Stimulated activated memory B cell treated with anti-CD40 and anti-IgM and Interleukin-4, amounts not matched to agents 10 μg/mL and 1 μg/mL and 100 μg/mL, for 72 hours (primary cell): ENCODE measurements at regions not wholly inside any gene's neighbourhood (a gene's known extent, or its start where the extent isn't known, plus 50 kb on each side); places are given as distances from the start of the nearest gene placed in this dataset.

Experiments
- ATAC-seq: fragments of 150-1000 bp; cut with Tn5 transposase; 2 replicates; pipeline ENCODE4 v1.10.0; 2021
- H3K27ac Mint-ChIP-seq: one replicate; pipeline ENCODE4 v1.8.0; 2022; ENCODE audit warnings: mild to moderate bottlenecking, mixed read lengths
- H3K27me3 Mint-ChIP-seq: one replicate; pipeline ENCODE4 v1.8.0; 2022; ENCODE audit warnings: mixed read lengths
- H3K36me3 Mint-ChIP-seq: one replicate; pipeline ENCODE4 v1.8.0; 2022; ENCODE audit warnings: mixed read lengths
- H3K4me1 Mint-ChIP-seq: one replicate; pipeline ENCODE4 v1.8.0; 2022; ENCODE audit warnings: mixed read lengths
- H3K4me3 Mint-ChIP-seq: one replicate; pipeline ENCODE4 v1.8.0; 2022; ENCODE audit warnings: mild to moderate bottlenecking, moderate library complexity, mixed read lengths
- H3K9me3 Mint-ChIP-seq: one replicate; pipeline ENCODE4 v1.8.0; 2022; ENCODE audit warnings: mixed read lengths

- ATAC-seq = no peak
Measured at GRCh38 chr20:11315525-11315924, 602.2 kb upstream of the BTBD3 start.

GRCh38 chr20:11316244-11316643, 601.4 kb upstream of the BTBD3 start:
- Mint-ChIP-seq H3K36me3 (no peaks in the 10 kb centered on the region), H3K4me1 (no peaks in the 10 kb centered on the region), H3K27me3 (no peaks in the 10 kb centered on the region), H3K4me3 (no peak overlapping the region), H3K27ac (no peak overlapping the region), H3K9me3 (peaks cover 6% of the 10 kb centered on the region)
- ATAC-seq = no peak

More at GRCh38 chr20:11315525-11315924, 602.2 kb upstream of the BTBD3 start:
- Mint-ChIP-seq H3K9me3 (peaks cover 6% of the 10 kb centered on the region), H3K27me3 (no peaks in the 10 kb centered on the region), H3K36me3 (no peaks in the 10 kb centered on the region), H3K4me1 (no peaks in the 10 kb centered on the region), H3K4me3 (no peak overlapping the region), H3K27ac (no peak overlapping the region)

- no peak overlapping the region for H3K27ac Mint-ChIP-seq
- H3K36me3 Mint-ChIP-seq = no peaks in the 10 kb centered on the region
- H3K27me3 Mint-ChIP-seq = no peaks in the 10 kb centered on the region
- no peak overlapping the region for H3K4me3 Mint-ChIP-seq
- no peak for ATAC-seq
- H3K9me3 Mint-ChIP-seq = peaks cover 7% of the 10 kb centered on the region
- H3K4me1 Mint-ChIP-seq = no peaks in the 10 kb centered on the region
Measured at GRCh38 chr20:11320033-11320432, 597.7 kb upstream of the BTBD3 start.

GRCh38 chr20:11323816-11324215, 593.9 kb upstream of the BTBD3 start:
- Mint-ChIP-seq H3K27ac (no peak overlapping the region), H3K4me1 (no peaks in the 10 kb centered on the region), H3K9me3 (peaks cover 13% of the 10 kb centered on the region), H3K4me3 (no peak overlapping the region), H3K36me3 (no peaks in the 10 kb centered on the region), H3K27me3 (no peaks in the 10 kb centered on the region)
- ATAC-seq = no peak

GRCh38 chr20:11324990-11325389, 592.7 kb upstream of the BTBD3 start:
- Mint-ChIP-seq H3K36me3 (no peaks in the 10 kb centered on the region), H3K27me3 (no peaks in the 10 kb centered on the region), H3K4me1 (no peaks in the 10 kb centered on the region), H3K4me3 (no peak overlapping the region), H3K27ac (no peak overlapping the region), H3K9me3 (peaks cover 13% of the 10 kb centered on the region)
- ATAC-seq = no peak

- H3K27ac Mint-ChIP-seq = no peak overlapping the region
- H3K9me3 Mint-ChIP-seq = peaks cover 18% of the 10 kb centered on the region
- H3K4me3 Mint-ChIP-seq = no peak overlapping the region
- H3K27me3 Mint-ChIP-seq = no peaks in the 10 kb centered on the region
- H3K4me1 Mint-ChIP-seq = no peaks in the 10 kb centered on the region
- ATAC-seq = no peak
- no peaks in the 10 kb centered on the region for H3K36me3 Mint-ChIP-seq
Measured at GRCh38 chr20:11328839-11329238, 588.9 kb upstream of the BTBD3 start.

- ATAC-seq = no peak
- no peaks in the 10 kb centered on the region for H3K36me3 Mint-ChIP-seq
- no peak overlapping the region for H3K27ac Mint-ChIP-seq
- no peaks in the 10 kb centered on the region for H3K27me3 Mint-ChIP-seq
- H3K4me3 Mint-ChIP-seq = no peak overlapping the region
- peaks cover 18% of the 10 kb centered on the region for H3K9me3 Mint-ChIP-seq
- H3K4me1 Mint-ChIP-seq = no peaks in the 10 kb centered on the region
Measured at GRCh38 chr20:11329271-11329670, 588.4 kb upstream of the BTBD3 start.

- no peak for ATAC-seq
- Mint-ChIP-seq H3K9me3 (peaks cover 15% of the 10 kb centered on the region), H3K27me3 (no peaks in the 10 kb centered on the region), H3K36me3 (no peaks in the 10 kb centered on the region), H3K27ac (no peak overlapping the region), H3K4me1 (no peaks in the 10 kb centered on the region), H3K4me3 (no peak overlapping the region)
Measured at GRCh38 chr20:11331096-11331495, 586.6 kb upstream of the BTBD3 start.

- no peak for ATAC-seq
- Mint-ChIP-seq H3K4me3 (no peak overlapping the region), H3K27ac (no peak overlapping the region), H3K36me3 (no peaks in the 10 kb centered on the region), H3K9me3 (peaks cover 15% of the 10 kb centered on the region), H3K4me1 (no peaks in the 10 kb centered on the region), H3K27me3 (no peaks in the 10 kb centered on the region)
Measured at GRCh38 chr20:11332381-11332780, 585.3 kb upstream of the BTBD3 start.

GRCh38 chr20:11333634-11334033, 584.1 kb upstream of the BTBD3 start:
- Mint-ChIP-seq H3K36me3 (no peaks in the 10 kb centered on the region), H3K27ac (no peak overlapping the region), H3K4me3 (no peak overlapping the region), H3K4me1 (no peaks in the 10 kb centered on the region), H3K9me3 (peaks cover 11% of the 10 kb centered on the region), H3K27me3 (no peaks in the 10 kb centered on the region)
- ATAC-seq = no peak

GRCh38 chr20:11337361-11338130, 580.1 kb upstream of the BTBD3 start:
- Mint-ChIP-seq H3K27ac (no peak overlapping the region), H3K36me3 (no peaks in the 10 kb centered on the region), H3K4me3 (no peak overlapping the region), H3K27me3 (no peaks in the 10 kb centered on the region), H3K4me1 (no peaks in the 10 kb centered on the region), H3K9me3 (peaks cover 8% of the 10 kb centered on the region)
- ATAC-seq = no peak

- no peak for ATAC-seq
- Mint-ChIP-seq H3K27me3 (no peaks in the 10 kb centered on the region), H3K27ac (no peak overlapping the region), H3K9me3 (peaks cover 8% of the 10 kb centered on the region), H3K36me3 (no peaks in the 10 kb centered on the region), H3K4me3 (no peak overlapping the region), H3K4me1 (no peaks in the 10 kb centered on the region)
Measured at GRCh38 chr20:11338496-11339306, 579.0 kb upstream of the BTBD3 start.

- Mint-ChIP-seq H3K36me3 (no peaks in the 10 kb centered on the region), H3K4me1 (no peaks in the 10 kb centered on the region), H3K4me3 (no peak overlapping the region), H3K27me3 (no peaks in the 10 kb centered on the region), H3K27ac (no peak overlapping the region), H3K9me3 (peaks cover 14% of the 10 kb centered on the region)
- ATAC-seq = no peak
Measured at GRCh38 chr20:11344939-11345338, 572.8 kb upstream of the BTBD3 start.

- Mint-ChIP-seq H3K27ac (no peak overlapping the region), H3K9me3 (peaks cover 13% of the 10 kb centered on the region), H3K4me1 (no peaks in the 10 kb centered on the region), H3K27me3 (no peaks in the 10 kb centered on the region), H3K4me3 (no peak overlapping the region), H3K36me3 (no peaks in the 10 kb centered on the region)
- ATAC-seq = no peak
Measured at GRCh38 chr20:11347738-11348137, 570.0 kb upstream of the BTBD3 start.

- Mint-ChIP-seq H3K27ac (no peak overlapping the region), H3K4me3 (no peak overlapping the region), H3K36me3 (no peaks in the 10 kb centered on the region), H3K9me3 (peaks cover 11% of the 10 kb centered on the region), H3K4me1 (no peaks in the 10 kb centered on the region), H3K27me3 (no peaks in the 10 kb centered on the region)
- ATAC-seq = no peak
Measured at GRCh38 chr20:11350126-11351005, 567.3 kb upstream of the BTBD3 start.
